MM.1S (cell line): ENCODE measurements at regions not wholly inside any gene's neighbourhood (a gene's known extent, or its start where the extent isn't known, plus 50 kb on each side); places are given as distances from the start of the nearest gene placed in this dataset.

Source experiments
- EZH2 ChIP-seq: fragments of 300-600 bp; sonication (generic); optimal IDR thresholded peaks from 2 replicates; pipeline ENCODE3; 2017; ENCODE audit warnings: low read depth, mild to moderate bottlenecking, antibody characterized with exemption, low read length, mixed read lengths
- EZH2phosphoT487 ChIP-seq: fragments of 300-600 bp; sonication (generic); IDR thresholded peaks from 2 replicates; pipeline ENCODE4 v1.6.1; 2018; ENCODE audit warnings: antibody characterized with exemption, low read length
- TF ChIP-seq, protein P1 (sequence below): fragments of 300-600 bp; sonication (generic); IDR thresholded peaks from 2 replicates; pipeline ENCODE4 v1.5.1; 2016; ENCODE audit warnings: antibody characterized with exemption, low read length, mixed read lengths

DNA sequence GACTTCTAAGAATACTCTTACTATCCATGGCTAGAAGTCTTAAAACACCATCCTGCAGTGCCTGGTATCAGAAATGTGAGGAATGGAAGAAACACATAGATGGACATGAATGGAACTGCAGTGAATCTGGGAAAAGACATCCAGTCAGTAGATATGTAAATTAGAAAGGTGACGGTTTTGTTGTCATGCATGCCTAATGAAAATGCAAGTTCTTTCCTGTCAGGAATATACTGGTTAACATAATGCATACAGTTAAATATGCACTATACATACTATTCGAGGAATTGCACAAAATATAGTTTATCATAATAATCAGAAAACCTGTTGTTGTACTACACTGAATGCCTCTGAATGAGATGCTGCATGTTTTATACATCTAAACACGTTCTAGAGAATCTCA, 190.6 kb upstream of the ITGA4 start:
- no peak for TF ChIP-seq EZH2
- TF ChIP-seq, protein P1, sequence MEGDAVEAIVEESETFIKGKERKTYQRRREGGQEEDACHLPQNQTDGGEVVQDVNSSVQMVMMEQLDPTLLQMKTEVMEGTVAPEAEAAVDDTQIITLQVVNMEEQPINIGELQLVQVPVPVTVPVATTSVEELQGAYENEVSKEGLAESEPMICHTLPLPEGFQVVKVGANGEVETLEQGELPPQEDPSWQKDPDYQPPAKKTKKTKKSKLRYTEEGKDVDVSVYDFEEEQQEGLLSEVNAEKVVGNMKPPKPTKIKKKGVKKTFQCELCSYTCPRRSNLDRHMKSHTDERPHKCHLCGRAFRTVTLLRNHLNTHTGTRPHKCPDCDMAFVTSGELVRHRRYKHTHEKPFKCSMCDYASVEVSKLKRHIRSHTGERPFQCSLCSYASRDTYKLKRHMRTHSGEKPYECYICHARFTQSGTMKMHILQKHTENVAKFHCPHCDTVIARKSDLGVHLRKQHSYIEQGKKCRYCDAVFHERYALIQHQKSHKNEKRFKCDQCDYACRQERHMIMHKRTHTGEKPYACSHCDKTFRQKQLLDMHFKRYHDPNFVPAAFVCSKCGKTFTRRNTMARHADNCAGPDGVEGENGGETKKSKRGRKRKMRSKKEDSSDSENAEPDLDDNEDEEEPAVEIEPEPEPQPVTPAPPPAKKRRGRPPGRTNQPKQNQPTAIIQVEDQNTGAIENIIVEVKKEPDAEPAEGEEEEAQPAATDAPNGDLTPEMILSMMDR, result no peak
- TF ChIP-seq EZH2phosphoT487, result no peak
